HG02588 (cell line): ENCODE measurements at regions not wholly inside any gene's neighbourhood (a gene's known extent, or its start where the extent isn't known, plus 50 kb on each side); places are given as distances from the start of the nearest gene placed in this dataset.
"Not testable (repeated sequence)": the region's sequence is repeated elsewhere in the genome, so short reads cannot be mapped to it uniquely, and the experiment has no call there.

Source experiments
- ATAC-seq: cut with Tn5 transposase; IDR thresholded peaks from one replicate; pipeline ENCODE4 v1.9.1; 2021; ENCODE audit warnings: mild to moderate bottlenecking, moderate library complexity; ENCODE audit not compliant: unreplicated experiment

GRCh38 chrX:69431420-69431819 is 72.7 kb upstream of the NALF2 start:
- ATAC-seq, result no peak

DNA sequence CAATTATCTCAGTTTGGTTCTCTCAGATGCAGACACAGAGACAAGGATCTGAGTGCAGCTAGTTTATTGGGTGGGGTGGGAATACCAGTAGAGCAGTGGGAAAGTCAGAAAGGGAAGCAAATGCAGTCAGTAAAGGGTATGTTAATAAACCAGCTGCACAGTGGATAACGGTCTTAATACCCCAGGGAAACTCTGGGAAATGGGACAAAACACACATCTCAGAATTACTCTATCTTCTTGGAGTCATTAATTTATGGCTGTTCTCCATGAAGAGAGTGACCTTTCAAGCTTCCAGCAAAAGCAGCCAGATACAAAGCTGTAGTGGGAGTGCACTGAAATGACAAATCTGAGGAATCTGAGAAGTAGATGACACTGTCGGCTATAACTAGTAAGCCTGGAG is 73.3 kb upstream of the NALF2 start:
- no peak for ATAC-seq

- ATAC-seq, result no peak
Observed at GRCh38 chrX:69429339-69430015, 74.6 kb upstream of the NALF2 start.

DNA sequence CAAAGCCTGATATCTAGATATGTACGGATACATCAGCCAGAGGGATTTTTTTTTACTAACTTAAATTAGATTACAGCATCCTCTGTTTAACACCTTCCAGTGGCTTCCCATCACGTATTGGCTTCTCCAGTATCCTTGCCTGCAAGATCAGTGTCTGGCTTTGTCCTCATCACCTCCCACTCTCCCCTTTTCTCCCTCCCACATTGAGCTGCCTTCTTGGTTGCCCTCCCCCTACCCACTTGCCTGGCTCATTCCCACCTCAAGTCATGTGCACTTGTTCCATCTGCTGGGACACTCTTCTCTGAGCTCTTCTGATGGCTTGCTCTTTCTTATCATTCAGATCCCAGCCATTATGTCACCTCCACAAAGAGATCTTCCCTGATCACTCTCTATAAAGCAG is 75.9 kb upstream of the NALF2 start:
- no peak for ATAC-seq

DNA sequence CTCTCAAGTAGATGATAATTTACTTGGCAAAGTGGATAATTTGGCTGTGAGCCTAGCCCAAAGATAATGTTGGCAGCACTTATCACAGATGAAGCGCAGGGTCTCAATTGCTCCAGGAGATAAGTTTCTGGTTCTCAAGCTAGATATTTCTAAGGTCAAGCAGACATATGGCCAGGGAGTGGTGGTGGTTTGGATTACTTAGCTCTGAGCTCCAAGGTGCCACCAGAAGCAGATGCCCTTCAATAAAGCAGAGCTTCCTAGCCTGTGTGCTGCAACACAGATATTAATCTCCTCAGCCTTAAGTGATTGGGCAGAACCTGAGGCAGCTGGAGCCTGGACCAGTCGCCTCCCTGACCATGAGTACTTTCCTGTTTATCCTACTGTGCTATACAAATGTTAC is 79.2 kb upstream of the NALF2 start:
- ATAC-seq, result no peak

- ATAC-seq, result no peak
Observed at GRCh38 chrX:69424161-69424560, 80.0 kb upstream of the NALF2 start.

DNA sequence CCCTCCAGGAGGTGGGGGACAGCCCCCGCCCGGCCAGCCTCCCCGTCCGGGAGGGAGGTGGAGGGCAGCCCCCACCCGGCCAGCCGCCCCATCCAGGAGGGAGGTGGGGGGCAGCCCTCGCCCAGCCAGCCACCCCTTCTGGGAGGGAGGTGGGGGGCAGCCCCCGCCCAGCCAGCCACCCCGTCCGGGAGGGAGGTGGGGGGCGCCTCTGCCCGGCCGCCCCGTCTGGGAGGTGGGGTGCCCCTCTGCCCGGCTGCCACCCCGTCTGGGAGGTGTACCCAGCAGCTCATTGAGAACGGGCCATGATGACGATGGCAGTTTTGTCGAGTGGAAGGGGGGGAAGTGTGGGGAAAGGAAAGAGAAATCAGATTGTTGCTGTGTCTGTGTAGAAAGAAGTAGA is 81.9 kb upstream of the NALF2 start:
- ATAC-seq, result not testable (repeated sequence)

GRCh38 chrX:69415698-69416097 is 88.4 kb upstream of the NALF2 start:
- ATAC-seq, result no peak

DNA sequence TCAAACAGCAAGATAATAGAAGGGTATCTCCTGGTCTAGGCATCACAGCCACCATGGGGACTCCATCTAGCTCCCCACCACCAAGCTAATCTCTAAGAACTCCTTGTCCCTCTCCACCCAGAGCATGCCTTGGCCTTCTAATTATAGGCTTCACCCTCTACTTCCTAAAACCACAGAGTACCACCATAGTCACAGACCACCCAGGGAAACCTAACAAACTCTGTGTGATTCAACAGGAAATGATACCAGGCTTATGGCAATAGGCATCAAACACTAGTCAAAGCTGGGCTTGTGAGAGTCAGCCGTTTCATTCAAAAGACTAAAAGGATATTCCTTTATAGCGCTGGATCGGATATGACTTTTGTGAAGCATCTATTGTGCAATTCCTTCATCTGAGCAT is 91.5 kb upstream of the NALF2 start:
- ATAC-seq, result no peak

DNA sequence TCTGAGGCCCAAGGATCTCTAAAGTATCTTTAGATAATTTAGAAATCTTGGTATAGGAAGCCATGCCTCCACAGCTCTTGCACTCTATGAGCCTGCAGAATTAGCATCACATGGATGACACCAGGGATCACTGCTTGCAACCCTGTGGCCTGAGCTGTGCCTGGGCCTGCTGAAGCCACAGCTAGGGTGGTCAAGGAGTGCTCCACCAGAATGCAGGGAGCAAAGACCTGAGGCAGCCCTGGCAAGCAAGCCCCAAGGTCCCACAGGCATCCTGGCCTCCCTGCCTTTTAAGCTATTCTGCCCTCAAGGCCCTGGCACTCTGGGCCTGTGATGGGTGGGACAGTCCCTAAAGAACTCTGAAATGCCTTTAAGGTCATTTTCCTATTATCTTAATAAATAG is 105.2 kb upstream of the NALF2 start:
- ATAC-seq, result no peak

GRCh38 chrX:69396916-69397315 is 107.2 kb upstream of the NALF2 start:
- no peak for ATAC-seq

GRCh38 chrX:69395306-69395705 is 108.8 kb upstream of the NALF2 start:
- ATAC-seq, result no peak

DNA sequence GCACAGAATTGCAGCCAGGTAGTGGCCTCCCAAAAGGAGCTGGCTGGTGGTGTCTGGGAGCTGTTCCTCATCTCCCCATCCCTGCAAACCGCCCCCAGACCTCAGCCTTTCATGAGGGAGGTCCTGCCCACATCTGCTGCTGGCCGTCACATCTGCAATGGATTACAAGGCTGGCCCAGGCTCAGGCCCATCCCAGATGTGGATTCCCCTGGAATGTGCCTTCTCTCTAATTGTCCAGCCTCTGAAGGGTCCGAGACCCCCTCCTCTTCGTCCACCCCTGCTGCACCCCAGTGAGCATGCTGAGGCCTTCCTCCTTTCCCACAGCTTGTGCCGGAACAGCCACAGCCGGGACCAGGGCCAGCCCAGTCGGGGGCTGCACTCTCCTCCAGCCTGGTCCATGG is 115.0 kb upstream of the NALF2 start:
- no peak for ATAC-seq

GRCh38 chrX:69388526-69388925 is 115.6 kb upstream of the NALF2 start:
- no peak for ATAC-seq

DNA sequence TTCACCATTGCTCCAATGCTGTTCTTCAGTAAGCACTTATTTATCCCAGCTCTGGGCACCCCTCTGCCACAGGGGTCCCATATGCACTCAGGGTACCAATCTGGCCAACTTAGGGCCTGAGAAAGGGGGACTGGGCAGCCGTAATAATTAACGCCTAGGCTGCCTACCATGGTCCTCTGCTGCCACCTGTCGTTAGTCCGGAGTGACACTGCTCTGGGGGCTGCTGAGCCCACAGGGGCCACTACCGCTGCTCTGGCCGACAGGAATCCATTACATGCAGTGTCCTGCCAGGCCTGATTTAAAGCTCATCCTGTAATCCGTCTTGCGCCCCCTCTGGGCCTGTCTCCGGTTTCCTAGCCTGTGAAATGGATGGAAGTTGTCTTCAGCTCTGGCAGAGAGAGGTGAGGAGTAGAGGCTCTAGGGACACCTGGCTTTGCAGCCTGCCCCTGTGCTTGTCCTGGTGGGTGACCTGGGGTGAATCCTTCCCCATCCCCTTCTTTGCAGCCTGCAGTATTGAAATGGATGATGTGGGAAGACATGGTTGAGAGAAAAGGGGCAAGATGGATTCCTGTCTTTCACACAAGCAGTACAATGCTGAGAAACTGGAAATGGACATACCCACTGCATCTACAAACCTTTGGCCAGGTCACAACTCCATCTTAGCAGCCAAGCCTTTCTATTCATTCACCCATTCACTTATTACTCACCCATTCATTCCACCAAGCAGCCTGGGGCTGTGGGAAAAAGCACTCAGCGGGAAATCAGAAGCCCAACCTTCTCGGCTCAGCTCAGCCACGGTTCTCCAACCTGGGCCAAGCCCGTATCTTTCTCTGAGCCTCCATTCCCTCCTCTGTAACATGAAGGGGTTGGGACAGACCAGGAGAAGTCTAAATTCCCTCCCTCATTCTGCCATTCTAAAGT is 116.3 kb upstream of the NALF2 start:
- ATAC-seq, result no peak

- no peak for ATAC-seq
Observed at GRCh38 chrX:69386681-69387080, 117.4 kb upstream of the NALF2 start.

DNA sequence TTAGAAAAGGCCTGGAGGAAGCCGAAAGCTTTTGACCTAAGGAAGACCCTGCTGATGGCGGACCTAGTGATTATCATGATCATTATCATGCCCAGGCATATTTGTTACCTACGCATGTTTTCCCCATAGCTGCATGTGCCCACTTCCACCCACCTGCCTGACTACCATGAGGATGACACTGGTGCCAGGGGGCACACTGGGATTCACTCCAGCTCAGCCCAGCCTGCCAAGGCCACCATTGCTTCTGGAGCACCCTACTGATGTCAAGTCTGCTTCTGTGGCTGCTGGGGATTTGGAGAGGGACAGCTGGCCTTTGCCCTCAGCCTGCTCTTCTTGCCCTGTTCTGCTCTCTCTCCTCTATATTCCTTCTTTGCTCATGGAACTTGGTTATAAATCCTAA is 124.7 kb upstream of the NALF2 start:
- no peak for ATAC-seq

- no peak for ATAC-seq
Observed at GRCh38 chrX:69374569-69374968, 129.6 kb upstream of the NALF2 start.

DNA sequence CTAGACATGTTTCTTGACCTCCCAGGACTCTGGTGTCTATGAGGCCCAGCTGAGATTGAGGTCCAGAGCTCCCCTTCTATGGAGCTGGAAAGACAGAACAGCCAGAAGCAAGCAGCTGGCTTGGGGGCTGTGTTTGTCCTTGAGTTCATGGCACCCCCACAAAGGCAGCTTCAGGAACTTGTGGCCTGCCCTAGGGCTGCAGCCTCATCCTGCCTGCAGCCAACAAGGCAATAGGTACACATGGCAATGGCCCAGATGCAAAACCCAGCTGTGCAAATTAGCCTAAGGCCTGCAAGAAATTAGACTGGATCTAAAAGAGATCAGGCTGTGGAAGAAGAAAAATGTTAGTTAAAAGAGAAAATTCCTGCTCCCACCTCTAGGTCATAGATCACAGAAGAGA is 131.7 kb upstream of the NALF2 start:
- no peak for ATAC-seq

- ATAC-seq, result no peak
Observed at GRCh38 chrX:69371159-69371558, 133.0 kb upstream of the NALF2 start.

DNA sequence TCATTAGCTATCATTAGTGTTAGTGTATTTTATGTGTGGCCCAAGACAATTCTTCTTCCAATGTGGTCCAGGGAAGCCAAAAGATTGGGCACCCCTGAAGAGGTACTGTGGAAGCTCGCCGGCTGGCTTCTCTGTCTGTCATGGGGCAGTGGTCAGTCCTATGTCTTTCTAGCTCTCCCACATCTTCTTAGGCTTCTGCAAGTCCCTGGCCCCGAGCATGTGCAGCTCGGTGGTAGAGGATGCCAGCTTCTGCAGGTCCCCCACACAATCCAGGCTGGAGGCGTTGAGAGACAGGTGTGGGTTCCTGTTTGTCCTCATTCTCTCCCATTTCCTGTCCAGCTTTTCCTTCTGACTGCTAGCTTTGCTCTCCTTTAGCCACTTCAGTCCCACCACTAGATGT is 134.1 kb upstream of the NALF2 start:
- no peak for ATAC-seq

- peak; percentile 61 for ATAC-seq
Observed at GRCh38 chrX:69366183-69366582, 137.9 kb upstream of the NALF2 start.
